GM23248 (cell line): ENCODE measurements at regions not wholly inside any gene's neighbourhood (a gene's known extent, or its start where the extent isn't known, plus 50 kb on each side); places are given as distances from the start of the nearest gene placed in this dataset.

Experiments
- DNase-seq: peaks from one replicate; pipeline ENCODE4 v3.0.0-alpha.2; 2015
- H2AFZ ChIP-seq: fragments of 200-600 bp; sonication (generic); 2 replicates; pipeline ENCODE4 v1.6.1; 2016; ENCODE audit warnings: antibody characterized with exemption
- H3F3A ChIP-seq: fragments of 200-600 bp; sonication (generic); 2 replicates; pipeline ENCODE4 v1.6.1; 2016; ENCODE audit warnings: mild to moderate bottlenecking, antibody characterized with exemption, mixed run types; ENCODE audit not compliant: insufficient read depth
- H3K27ac ChIP-seq: fragments of 200-600 bp; sonication (generic); 2 replicates; pipeline ENCODE4 v1.5.1; 2016; ENCODE audit warnings: mild to moderate bottlenecking
- H3K27me3 ChIP-seq: fragments of 200-600 bp; sonication (generic); replicated peaks from 2 replicates; pipeline ENCODE4 v1.6.1; 2016; ENCODE audit warnings: mild to moderate bottlenecking; ENCODE audit not compliant: insufficient read depth
- H3K36me3 ChIP-seq: fragments of 200-600 bp; sonication (generic); 2 replicates; pipeline ENCODE4 v1.6.1; 2016; ENCODE audit warnings: low read depth, mild to moderate bottlenecking
- H3K4me1 ChIP-seq: fragments of 200-600 bp; sonication (generic); 2 replicates; pipeline ENCODE4 v1.6.1; 2016; ENCODE audit warnings: mild to moderate bottlenecking; ENCODE audit not compliant: insufficient read depth
- H3K4me2 ChIP-seq: fragments of 200-600 bp; sonication (generic); one replicate; pipeline ENCODE4 v1.6.1; 2016; ENCODE audit warnings: mild to moderate bottlenecking; ENCODE audit not compliant: unreplicated experiment
- H3K4me3 ChIP-seq: fragments of 200-600 bp; sonication (generic); 2 replicates; pipeline ENCODE4 v1.5.1; 2016; ENCODE audit warnings: mild to moderate bottlenecking
- H3K79me2 ChIP-seq: fragments of 200-600 bp; sonication (generic); 2 replicates; pipeline ENCODE4 v1.6.1; 2016; ENCODE audit warnings: mild to moderate bottlenecking; ENCODE audit not compliant: insufficient read depth
- H3K9ac ChIP-seq: fragments of 200-600 bp; sonication (generic); 2 replicates; pipeline ENCODE4 v1.6.1; 2016; ENCODE audit warnings: mild to moderate bottlenecking
- H3K9me2 ChIP-seq: fragments of 200-600 bp; sonication (generic); 2 replicates; pipeline ENCODE4 v1.6.1; 2016; ENCODE audit warnings: mixed run types, mild to moderate bottlenecking, moderate library complexity; ENCODE audit not compliant: insufficient read depth
- H3K9me3 ChIP-seq: fragments of 200-600 bp; sonication (generic); one replicate; pipeline ENCODE4 v1.6.1; 2017; ENCODE audit warnings: low read depth
- H4K20me1 ChIP-seq: fragments of 200-600 bp; sonication (generic); 2 replicates; pipeline ENCODE4 v1.6.0; 2016; ENCODE audit not compliant: insufficient read depth
- EZH2 ChIP-seq: fragments of 200-600 bp; sonication (generic); IDR thresholded peaks from 2 replicates; pipeline ENCODE4 v1.6.1; 2018; ENCODE audit warnings: antibody characterized with exemption, mild to moderate bottlenecking; ENCODE audit not compliant: insufficient read depth, poor library complexity, severe bottlenecking
- EZH2phosphoT487 ChIP-seq: fragments of 200-600 bp; sonication (generic); IDR thresholded peaks from 2 replicates; pipeline ENCODE4 v1.6.1; 2018; ENCODE audit warnings: antibody characterized with exemption, moderate library complexity, mild to moderate bottlenecking, low read depth; ENCODE audit not compliant: insufficient read depth
- WGBS, 2 experiments: methylation state at CpG; one replicate each; pipeline ENCODE4 v1.1.6; 2015 to 2017; ENCODE audit warnings: low lambda C conversion rate in 2 of 2, low coverage in 1 of 2; ENCODE audit errors: missing lambda C conversion rate in 2 of 2; 5-methylcytosine and 5-hydroxymethylcytosine counted together
- in situ Hi-C: fragments of 300-500 bp; cut with MboI; formaldehyde crosslinking; loops from 2 replicates; pipeline ENCODE4 v1.15.0; 2020

- DNase-seq: peak; percentile 65
- TF ChIP-seq EZH2 (no peak), EZH2phosphoT487 (no peak)
- 0 to 5% methylated on average over 2 of the region's 2 CpGs for WGBS, 2 experiments
- Histone ChIP-seq H3K4me1 (peaks cover 21% of the 10 kb centered on the region), H3K9ac (no peak overlapping the region), H3F3A (peaks cover 7% of the 10 kb centered on the region; the same call in 1 of the 2 replicates), H3K79me2 (no peaks in the 10 kb centered on the region), H2AFZ (peak overlapping the region; percentile 52), H3K27ac (no peak overlapping the region), H3K4me2 (peak overlapping the region; percentile 75), H3K36me3 (no peaks in the 10 kb centered on the region), H3K27me3 (no peaks in the 10 kb centered on the region), H4K20me1 (no peaks in the 10 kb centered on the region), H3K9me3 (no peaks in the 10 kb centered on the region), H3K4me3 (peak overlapping the region; percentile 5; the same call in 1 of the 2 replicates), H3K9me2 (no peaks in the 10 kb centered on the region)
- in situ Hi-C loops: no loop called here
Measured at GRCh38 chr6:74946961-74947360, 258.9 kb downstream of the COL12A1 start.

GRCh38 chr6:74942130-74942529, 263.7 kb downstream of the COL12A1 start:
- Histone ChIP-seq H3K4me1 (peaks cover 34% of the 10 kb centered on the region), H2AFZ (peak overlapping the region; percentile 33), H3K36me3 (no peaks in the 10 kb centered on the region), H3K4me2 (peak overlapping the region; percentile 29), H3K4me3 (no peak overlapping the region), H3K79me2 (no peaks in the 10 kb centered on the region), H4K20me1 (no peaks in the 10 kb centered on the region), H3K27ac (no peak overlapping the region), H3K9me2 (no peaks in the 10 kb centered on the region), H3K9ac (no peak overlapping the region), H3F3A (peaks cover 11% of the 10 kb centered on the region), H3K9me3 (no peaks in the 10 kb centered on the region), H3K27me3 (no peaks in the 10 kb centered on the region)
- in situ Hi-C loops: no loop called here
- 42 to 45% methylated on average over 3 of the region's 3 CpGs for WGBS, 2 experiments
- no peak for TF ChIP-seq EZH2phosphoT487
- no peak for TF ChIP-seq EZH2
- peak; percentile 29 for DNase-seq

- DNase-seq: no peak
- no peak overlapping the region for H3K4me3 ChIP-seq
- H3K36me3 ChIP-seq: no peaks in the 10 kb centered on the region
- 33 to 34% methylated on average over 1 of the region's 1 CpG for WGBS, 2 experiments
- in situ Hi-C loops: no loop called here
- no peaks in the 10 kb centered on the region for H3K27me3 ChIP-seq
- no peak overlapping the region for H3K27ac ChIP-seq
- H3K4me1 ChIP-seq: peaks cover 38% of the 10 kb centered on the region
- H3K9me2 ChIP-seq: no peaks in the 10 kb centered on the region
- peaks cover 14% of the 10 kb centered on the region; the same call in 1 of the 2 replicates for H3F3A ChIP-seq
- H3K79me2 ChIP-seq: no peaks in the 10 kb centered on the region
- H3K9ac ChIP-seq: no peak overlapping the region
- H4K20me1 ChIP-seq: no peaks in the 10 kb centered on the region
- no peaks in the 10 kb centered on the region for H3K9me3 ChIP-seq
- H3K4me2 ChIP-seq: no peak overlapping the region
- no peak for TF ChIP-seq EZH2phosphoT487
- TF ChIP-seq EZH2: no peak
- H2AFZ ChIP-seq: no peak overlapping the region
Measured at GRCh38 chr6:74941424-74941823, 264.4 kb downstream of the COL12A1 start.

- no peaks in the 10 kb centered on the region for H3K36me3 ChIP-seq
- H3K4me2 ChIP-seq: no peak overlapping the region
- H3K4me3 ChIP-seq: no peak overlapping the region
- no peak overlapping the region for H3K9ac ChIP-seq
- in situ Hi-C loops: no loop called here
- WGBS, 2 experiments: 51 to 53% methylated on average over 4 of the region's 4 CpGs
- peaks cover 2% of the 10 kb centered on the region; the same call in 1 of the 2 replicates for H3K9me2 ChIP-seq
- peaks cover 42% of the 10 kb centered on the region for H3K4me1 ChIP-seq
- peak; percentile 23 for DNase-seq
- H3K27me3 ChIP-seq: no peaks in the 10 kb centered on the region
- H3K79me2 ChIP-seq: no peaks in the 10 kb centered on the region
- H3K9me3 ChIP-seq: no peaks in the 10 kb centered on the region
- H2AFZ ChIP-seq: 0 out of 2 replicates have a peak overlapping the region, but pooled peaks have one; percentile 16
- no peaks in the 10 kb centered on the region for H4K20me1 ChIP-seq
- TF ChIP-seq EZH2phosphoT487 (no peak), EZH2 (no peak)
- no peak overlapping the region for H3K27ac ChIP-seq
- peaks cover 18% of the 10 kb centered on the region; the same call in 1 of the 2 replicates for H3F3A ChIP-seq
Measured at GRCh38 chr6:74939721-74940620, 265.9 kb downstream of the COL12A1 start.
